CD4-positive, alpha-beta T cell treated with Interleukin-10 for 1 hour (primary cell): ENCODE measurements at regions not wholly inside any gene's neighbourhood (a gene's known extent, or its start where the extent isn't known, plus 50 kb on each side); places are given as distances from the start of the nearest gene placed in this dataset.
"Not testable (repeated sequence)": the region's sequence is repeated elsewhere in the genome, so short reads cannot be mapped to it uniquely, and the experiment has no call there.

Experiments
- DNase-seq: peaks from one replicate; pipeline ENCODE4 v3.0.0-alpha.2; 2020

DNA sequence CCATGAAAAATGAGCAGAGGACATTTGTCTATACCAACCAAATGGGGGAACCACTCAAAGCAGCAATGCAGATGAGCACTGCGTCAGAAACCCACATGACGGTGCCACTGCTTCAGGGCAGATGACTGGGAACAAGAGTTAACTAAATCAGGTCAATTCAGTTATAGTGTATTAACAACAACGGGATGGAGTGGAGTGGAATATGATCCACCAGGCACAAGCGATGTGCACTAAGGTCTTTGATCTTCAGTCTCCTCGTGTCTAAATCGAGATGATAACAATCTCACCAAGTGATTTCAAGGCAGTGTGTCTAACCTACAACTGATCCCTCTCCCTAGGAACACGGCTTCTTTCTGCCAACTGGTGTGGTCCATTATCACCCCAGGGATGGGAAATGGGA, 269.0 kb downstream of the RAD51AP2 start:
- DNase-seq, result no peak

DNA sequence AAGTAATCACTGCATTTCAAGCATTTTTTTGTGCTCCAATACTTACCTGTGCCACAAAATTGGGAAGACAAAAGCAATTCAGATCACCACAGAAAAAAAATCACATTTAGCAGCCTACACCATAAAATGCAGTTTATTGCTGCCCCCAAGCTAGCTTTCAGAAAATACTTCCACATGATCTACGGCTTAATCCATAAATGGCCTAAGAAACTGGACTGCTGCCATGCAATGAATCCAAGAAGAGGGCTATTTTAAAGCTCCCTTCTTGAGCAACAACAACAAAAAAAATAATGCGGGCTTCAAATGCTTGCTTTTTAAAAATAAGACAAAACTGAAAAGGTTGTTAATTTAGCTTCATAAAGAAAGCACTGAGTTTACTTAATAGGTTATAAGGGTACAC, 272.3 kb downstream of the RAD51AP2 start:
- no peak for DNase-seq

DNA sequence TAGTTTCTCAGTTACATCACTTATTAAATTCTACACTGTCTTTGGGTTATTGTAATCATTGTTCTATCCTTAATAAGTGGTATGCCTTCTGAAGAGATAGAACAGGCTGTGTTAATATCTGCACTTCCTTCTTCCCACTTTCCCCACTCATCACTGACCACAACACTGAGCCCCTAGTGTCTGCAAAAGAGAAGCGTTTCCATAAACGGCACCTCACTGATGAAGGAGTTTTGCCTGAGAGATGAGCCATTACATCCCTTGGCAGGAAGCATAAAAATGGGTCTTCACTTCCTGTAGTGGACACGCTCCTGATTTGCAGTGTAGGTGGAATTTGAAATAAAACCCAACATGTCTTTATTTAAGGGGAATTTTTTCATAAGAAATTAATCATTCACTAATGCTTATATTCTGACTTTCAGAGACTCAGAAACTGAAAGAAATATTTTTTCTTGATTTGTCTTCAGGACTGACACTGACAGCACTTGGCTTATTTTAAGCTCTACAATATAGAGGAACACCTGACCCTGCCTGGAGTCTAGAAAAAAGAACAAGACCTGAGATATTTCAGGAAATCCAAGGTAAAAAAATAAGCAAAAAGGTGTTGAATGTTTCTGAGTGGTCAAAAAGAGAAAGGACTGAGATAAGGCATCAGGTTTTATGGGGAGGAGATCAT, 275.3 kb downstream of the RAD51AP2 start:
- DNase-seq, result no peak

DNA sequence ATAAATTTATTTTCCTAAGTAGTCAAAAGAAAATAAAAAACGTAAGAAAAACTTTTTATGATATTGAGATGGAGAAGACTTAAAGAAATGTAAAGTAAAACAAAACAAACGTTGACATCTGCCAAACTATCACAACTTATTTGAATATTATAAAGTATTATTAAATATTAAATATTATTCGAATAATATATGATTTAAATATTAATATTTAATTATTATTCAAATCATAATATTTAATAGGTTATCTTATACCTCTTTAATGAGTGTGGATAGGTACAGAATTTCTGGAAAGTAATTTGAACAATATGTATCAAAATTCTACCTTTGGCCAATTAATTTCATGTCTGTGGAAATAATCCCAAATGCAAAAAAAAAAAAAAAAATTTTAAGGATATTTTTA, 278.7 kb downstream of the RAD51AP2 start:
- no peak for DNase-seq

DNA sequence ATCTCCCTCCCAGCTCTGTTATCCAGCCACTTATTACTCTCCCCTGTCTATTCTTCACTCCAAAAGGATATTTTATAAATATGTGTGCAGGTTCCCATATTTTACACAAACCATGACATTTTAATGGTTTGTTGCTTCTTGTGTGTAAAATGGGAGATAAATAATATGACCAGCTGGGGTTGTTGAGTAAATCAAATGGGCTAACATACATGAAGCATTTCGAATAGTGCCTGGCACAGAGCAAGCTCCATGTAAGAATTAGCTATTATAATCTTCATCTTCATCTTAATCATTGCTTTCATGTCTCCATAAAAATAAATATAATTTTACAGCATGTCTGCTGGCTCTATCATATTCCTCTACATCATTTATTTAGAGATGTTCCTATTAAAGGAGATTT, 283.1 kb downstream of the RAD51AP2 start:
- DNase-seq, result no peak

DNA sequence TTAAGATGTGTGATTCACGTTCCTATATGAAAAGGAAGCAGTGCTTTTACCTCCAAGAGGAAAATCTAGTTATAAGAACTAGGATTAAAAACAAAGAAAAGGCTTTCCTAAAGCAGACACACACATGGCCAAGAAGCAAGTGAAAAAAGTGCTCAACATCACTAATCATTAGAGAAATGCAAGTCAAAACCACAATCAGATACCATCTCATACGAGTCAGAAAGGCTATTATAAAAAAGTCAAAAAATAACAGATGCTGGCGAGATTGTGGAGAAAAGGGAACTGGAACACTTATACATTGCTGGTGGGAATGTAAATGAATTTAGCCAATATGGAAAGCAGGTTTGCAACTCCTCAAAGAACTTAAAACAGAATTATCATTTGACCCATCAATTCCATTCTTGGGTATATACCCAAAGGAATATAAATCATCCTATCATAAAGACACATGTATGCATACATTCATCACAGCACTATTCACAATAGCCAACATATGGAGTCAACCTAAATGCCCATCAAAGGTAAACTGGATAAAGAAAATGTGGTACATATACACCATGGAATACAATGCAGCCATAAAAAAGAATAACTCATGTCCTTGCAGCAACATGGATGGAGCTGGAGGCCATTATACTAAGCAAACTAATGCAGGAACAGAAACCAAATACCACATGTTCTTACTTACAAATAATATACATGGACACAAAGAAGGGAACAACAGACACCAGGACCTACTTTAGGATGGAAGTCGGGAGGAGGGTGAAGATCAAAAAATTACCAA, 285.3 kb downstream of the RAD51AP2 start:
- no peak for DNase-seq

DNA sequence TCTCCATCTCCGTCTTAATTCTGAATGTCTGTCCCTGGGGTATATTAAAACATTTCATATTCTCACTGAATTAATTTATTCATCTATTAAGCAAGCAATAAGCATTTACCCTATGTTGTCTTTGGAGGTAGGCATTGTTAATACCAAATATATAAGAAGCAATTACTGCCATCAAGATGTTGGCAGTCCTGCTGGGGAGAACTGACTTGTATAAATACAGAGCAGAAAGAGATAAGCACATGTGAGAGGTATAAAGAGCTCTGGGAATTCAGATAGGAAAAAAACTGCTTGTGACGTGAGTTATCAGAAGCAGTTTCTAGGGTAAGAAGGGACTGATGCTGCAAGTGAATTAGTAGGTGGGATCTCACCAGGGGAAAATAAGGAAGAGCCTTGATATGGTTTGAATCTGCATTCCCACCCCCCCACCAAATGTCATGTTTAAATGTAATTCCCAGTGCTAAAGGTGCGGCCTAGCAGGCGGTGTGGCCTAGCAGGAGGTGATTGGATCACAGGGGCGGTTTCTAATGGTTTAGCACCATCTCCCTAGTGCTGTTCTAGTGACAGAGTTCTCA, 286.8 kb downstream of the RAD51AP2 start:
- no peak for DNase-seq

DNA sequence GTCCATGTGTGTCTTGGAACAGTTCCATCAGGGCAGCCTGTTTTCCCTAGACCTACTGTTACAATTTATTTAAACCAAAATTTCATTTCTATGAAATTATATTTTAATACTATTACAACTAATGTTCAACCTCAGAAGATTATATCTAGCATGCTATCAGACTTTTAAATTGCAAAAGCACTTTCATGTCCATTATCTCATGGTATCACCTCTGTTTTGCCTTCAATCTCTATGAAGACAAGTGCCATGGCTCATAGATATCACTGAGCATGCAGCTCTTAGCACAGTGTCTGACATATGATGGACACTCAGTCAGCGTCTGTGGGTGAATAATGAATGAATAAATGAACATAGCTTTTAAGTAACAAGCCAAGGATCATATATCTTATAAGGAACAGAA, 288.8 kb downstream of the RAD51AP2 start:
- no peak for DNase-seq

DNA sequence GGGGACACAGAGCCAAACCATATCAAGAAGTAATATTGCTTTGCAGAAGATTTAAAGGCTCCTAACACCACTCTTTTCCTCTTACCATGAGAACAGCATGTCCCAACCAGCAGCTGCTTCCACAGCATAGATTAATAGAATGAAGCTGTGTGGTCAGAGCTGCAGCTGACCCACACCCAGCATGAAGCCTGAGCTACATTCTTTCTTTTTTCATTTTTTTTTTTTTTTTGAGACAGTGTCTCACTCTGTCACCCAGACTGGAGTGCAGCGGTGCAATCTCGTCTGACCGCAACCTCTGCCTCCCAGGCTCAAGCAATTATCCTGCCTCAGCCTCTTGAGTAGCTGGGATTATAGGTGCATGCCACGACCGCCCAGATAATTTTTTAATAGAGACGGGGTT, 289.8 kb downstream of the RAD51AP2 start:
- DNase-seq, result no peak

DNA sequence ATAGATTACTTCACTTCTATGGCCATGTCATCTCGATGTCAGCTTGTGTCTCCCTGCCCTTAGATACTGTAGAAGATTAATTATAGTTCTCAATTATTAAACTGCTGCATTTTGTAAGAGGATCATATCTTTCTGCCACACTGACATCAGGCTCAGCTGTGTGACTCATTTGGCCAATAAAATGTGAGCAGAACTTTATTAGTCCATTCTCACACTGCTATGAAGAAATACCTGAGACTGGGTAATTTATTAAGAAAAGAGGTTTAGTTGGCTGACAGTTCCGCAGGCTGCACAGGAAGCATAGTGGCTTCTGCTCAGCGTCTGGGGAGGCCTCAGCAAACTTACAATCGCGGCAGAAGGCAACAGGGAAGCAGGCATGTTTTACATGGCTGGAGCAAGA, 290.4 kb downstream of the RAD51AP2 start:
- DNase-seq, result no peak

DNA sequence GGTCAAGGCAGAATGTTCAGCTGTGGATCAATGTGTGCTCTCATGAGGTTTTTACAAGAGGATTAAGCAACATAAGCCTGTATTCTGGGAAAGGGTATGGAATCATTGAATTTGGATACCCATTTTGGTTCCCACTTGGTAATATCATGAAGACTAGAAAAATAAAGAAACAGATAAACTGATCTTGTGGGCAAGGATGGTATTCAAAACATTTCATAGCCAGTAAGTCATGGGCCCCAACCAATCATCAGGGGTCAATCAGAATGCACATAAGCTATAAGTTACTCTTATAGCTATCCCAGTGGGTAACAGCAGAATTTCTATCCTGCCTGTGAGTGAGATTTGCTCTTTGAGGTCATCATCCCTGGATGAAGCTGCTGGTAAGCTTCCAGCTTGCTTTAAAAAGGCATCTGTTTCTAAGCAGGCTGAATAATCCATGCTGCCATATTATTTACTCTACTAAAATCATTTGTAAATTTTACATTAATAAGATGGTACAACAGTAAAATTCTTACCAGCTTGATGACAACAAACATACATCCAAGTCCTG, 291.2 kb downstream of the RAD51AP2 start:
- DNase-seq, result no peak

DNA sequence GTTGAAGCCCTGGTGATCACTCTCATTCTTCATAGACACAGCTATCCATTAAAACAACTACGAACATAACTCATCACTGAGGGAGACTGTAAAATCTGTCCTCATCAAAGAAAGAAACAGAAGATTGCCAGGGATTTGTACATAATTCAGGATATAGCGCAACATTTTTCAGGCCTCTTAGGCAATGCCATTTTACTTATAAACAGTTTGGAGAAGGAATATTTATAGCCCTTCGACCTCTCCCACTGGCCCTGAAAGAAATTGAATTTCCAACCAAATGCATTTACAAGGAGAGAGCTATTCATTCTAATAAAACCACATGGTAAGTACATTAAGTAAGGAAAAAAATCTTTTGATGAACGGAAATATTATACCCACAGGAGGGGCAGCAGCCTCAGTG, 295.0 kb downstream of the RAD51AP2 start:
- no peak for DNase-seq

DNA sequence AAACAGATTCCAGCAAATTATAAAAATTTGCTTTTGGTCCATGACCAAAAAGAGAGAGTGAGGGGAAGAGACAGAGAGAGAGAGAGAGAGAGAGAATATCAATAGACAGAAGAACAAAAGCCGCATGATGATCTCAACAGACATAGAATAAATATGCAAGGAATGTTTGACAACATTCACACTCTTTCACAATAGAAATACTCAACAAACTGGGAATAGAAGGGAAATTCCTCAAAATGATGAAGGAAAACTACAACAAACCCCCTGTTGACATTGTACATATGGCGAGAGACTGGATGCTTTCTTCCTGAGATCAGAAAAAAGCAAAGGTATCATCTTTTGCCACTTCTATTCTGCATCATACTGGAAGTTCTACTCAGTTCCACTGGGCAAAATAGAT, 309.7 kb downstream of the RAD51AP2 start:
- no peak for DNase-seq

DNA sequence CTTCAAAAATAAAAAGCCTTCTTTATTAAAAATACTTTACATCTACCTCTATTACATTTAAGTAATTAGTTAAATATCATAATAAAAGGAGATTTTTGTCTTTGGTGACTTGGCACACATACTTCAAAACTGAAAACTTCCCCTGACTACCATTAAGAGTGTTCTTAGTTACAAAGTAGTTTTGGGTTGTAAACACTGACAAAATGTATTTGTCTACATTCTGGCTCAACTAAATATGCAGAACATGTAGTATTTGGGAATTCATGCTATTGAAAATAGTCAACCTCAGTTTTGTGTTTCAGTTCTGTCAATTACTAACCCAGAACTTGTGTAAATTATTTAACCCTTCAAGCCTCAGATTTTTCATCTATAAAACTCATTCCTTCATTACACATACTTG, 311.5 kb downstream of the RAD51AP2 start:
- DNase-seq, result no peak

DNA sequence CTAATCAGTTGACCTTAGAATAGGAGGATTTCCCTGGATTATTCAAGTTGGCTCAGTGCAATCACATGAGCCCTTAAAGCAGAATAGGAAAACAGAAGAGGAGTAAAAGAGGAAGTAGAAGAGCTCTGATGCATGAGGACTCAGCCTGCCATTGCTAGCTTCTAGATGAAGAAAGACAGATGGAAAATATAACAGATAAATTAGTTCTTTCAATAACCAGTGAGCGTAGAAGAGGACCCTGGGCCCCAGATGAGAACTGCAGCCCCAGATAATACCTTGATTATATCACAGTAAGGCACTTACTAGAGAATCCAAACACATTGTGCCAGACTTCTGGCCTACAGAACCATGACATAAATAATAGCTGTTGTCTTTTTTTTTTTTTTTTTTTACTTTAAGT, 314.0 kb downstream of the RAD51AP2 start:
- DNase-seq, result not testable (repeated sequence)

DNA sequence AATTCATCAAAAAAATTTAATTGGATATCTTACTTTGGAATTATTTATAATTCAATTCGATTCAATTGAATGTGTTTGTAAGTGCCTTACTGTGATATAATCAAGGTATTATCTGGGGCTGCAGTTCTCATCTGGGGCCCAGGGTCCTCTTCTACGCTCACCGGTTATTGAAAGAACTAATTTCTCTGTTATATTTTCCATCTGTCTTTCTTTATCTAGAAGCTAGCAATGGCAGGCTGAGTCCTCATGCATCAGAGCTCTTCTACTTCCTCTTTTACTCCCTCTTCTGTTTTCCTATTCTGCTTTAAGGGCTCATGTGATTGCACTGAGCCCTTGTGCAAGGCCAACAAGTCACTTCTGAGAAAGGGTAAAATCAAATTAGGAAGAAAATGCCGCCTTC, 315.6 kb downstream of the RAD51AP2 start:
- DNase-seq, result not testable (repeated sequence)

DNA sequence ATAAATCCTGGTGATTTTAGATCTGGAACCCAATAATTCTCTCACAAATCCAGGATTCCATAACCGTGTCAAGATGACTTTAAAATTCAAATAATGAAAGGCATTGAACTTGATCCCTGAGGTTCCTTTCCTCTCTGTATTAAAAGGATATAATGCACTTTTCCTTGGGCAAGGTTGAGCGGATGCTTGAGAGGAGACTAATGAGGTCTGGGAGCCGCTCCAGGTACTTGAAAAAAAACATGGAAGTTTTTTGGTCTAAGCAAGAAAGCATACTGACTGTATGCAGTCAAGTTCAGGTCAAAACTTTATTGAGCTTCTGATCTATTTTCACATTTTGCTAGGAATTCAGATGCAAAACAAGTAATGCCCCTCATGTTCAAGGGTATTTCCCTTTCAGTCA, 318.5 kb downstream of the RAD51AP2 start:
- DNase-seq, result no peak

DNA sequence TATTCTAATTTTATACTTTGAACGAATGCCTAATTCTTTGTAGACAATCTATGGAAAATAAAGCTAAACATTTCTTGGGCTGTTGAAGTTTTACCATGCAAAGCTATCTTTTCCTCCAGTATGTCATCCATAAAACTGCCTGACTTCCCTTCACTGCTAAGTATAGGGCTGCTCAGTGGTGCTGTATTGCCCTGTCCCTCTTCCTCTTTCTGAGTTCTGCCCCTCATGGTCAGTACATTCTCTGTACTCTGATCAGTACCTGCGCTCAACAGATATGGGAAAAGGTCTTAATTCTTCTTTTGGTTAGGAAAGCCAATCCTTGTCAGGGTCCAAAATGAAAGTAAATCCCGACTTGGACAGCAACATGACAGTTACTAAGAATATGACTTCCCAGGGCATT, 321.9 kb downstream of the RAD51AP2 start:
- no peak for DNase-seq

DNA sequence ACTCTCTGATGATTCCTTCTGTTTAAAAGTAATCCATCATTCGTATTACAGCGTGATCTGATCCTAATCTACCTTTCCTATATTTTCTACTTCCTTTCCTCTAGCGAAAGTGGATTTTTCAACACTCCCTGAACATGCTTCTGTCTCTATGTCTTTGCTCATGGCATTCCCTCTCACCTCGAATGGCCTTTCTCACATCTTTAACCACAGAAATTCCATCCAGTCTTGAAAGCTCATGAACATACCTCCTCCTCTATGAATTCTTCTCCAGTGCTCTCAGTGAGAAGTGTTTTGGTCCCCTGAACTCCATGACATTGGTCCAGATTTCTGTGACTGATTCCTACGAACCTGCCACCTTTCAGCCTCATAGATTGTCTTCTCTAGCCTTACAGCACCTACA, 323.2 kb downstream of the RAD51AP2 start:
- no peak for DNase-seq

DNA sequence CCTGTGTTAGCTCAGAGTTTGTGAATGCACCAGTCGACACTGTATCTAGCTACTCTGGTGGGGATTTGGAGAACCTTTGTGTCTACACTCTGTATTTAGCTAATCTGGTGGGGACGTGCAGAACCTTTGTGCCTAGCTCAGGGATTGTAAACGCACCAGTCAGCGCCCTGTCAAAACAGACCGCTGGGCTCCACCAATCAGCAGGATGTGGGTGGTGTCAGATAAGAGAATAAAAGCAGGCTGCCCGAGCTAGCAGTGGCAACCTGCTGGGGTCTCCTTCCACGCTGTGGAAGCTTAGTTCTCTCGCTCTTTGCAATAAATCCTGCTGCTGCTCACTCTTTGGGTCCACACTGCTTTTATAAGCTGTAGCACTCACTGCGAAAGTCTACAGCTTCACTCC, 324.2 kb downstream of the RAD51AP2 start:
- DNase-seq, result no peak

DNA sequence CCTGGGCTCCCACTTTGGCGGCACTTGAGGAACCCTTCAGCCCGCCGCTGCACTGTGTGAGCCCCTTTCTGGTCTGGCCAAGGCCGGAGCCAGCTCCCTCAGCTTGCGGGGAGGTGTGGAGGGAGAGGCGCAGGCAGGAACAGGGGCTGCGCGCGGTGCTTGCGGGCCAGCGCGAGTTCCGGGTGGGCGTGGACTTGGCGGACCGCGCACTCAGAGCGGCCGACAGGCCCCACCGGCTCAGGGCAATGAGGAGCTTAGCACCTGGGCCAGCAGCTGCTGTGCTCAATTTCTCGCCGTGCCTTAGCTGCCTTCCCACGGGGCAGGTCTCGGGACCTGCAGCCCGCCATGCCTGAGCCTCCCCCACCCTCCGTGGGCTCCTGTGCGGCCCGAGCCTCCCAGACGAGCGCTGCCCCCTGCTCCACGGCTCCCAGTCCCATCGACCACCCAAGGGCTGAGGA, 324.8 kb downstream of the RAD51AP2 start:
- not testable (repeated sequence) for DNase-seq

DNA sequence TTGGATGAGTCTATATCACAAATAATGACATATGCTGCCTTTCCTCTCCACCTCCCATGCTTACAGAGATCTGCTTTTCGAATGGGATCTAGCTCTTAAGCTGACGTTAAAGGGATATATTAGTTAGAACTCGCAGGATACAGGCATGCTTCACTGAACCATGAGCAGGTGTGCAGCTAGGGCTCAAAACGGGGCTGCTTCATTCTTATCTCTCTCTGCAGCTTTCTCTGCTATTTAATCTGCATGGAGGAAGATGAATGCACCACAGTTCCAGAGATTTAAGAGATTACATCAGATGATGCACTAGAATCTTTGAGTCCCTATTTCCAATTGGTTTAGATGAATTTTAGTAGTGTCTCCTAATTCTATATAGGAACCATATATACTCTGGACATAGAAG, 327.0 kb downstream of the RAD51AP2 start:
- no peak for DNase-seq

DNA sequence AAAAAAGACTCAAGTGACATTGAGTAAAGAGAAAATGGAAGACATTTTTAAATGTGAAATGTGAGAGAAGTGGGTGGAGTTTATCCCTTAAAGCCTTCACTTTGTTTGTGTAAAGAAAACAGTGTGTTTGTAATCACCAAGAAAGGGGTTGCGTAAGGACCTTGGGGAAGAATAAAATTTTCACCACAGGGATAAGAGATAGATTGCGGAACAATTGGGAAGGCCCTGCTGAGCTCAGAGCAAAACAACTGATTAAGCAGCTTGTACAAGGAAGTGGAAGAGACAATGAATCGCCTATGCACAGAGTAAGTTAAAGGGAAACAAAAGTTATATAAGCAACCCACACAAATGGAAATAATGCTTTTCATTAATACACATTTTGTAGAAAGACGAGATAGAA, 327.7 kb downstream of the RAD51AP2 start:
- DNase-seq, result no peak

DNA sequence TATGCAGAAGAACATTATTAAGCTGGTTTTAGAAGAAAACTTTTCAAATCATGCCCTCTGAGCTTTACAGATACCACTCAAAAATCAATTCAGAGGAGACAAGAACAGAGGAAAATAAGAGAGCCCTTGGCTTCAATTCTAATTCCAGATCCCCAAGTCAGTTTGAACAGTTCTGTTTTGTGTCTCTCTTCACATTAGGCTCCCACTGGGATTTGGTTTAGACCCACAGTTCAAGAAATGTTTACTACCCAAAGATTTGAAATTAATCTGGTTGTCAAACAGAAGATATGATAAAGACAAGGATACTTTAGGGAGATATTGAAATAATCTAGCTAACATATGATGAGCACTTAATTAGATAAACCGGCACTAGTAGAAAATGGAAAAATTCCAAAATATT, 329.5 kb downstream of the RAD51AP2 start:
- no peak for DNase-seq
